Right lobe of liver (tissue), 6 donors: ENCODE measurements at regions not wholly inside any gene's neighbourhood (a gene's known extent, or its start where the extent isn't known, plus 50 kb on each side); places are given as distances from the start of the nearest gene placed in this dataset.
A peak's percentile ranks its signal among the peaks of the same experiment; 100 is the strongest.

ENCODE experiments used
- ATAC-seq, 4 donors: fragments of 200-7000 bp; cut with Tn5 transposase; one replicate each; pipeline ENCODE4 v1.9.1; 2020; ENCODE audit warnings: mild to moderate bottlenecking in 4 of 4, moderate library complexity in 4 of 4
- DNase-seq, 3 donors: peaks; one replicate each; pipeline ENCODE4 v3.0.0-alpha.2; 2020
- H3K27ac ChIP-seq, 3 donors: fragments of 200-600 bp; one replicate each; pipeline ENCODE4 v1.8.0; 2022
- H3K27me3 ChIP-seq, 2 donors: fragments of 200-600 bp; one replicate each; pipeline ENCODE4 v1.8.0; 2022
- H3K36me3 ChIP-seq, 4 donors: fragments of 200-600 bp; sonication (generic) in 1 of 4; one replicate each; pipeline versions ENCODE4 v1.5.1 to v1.8.0; 2017 to 2022; ENCODE audit warnings: control low read depth in 1 of 4
- H3K4me1 ChIP-seq, 4 donors: fragments of 200-600 bp; sonication (generic) in 1 of 4; one replicate each; pipeline versions ENCODE4 v1.5.1 to v1.8.0; 2017 to 2022; ENCODE audit warnings: control low read depth in 1 of 4
- H3K4me3 ChIP-seq, 3 donors: fragments of 200-600 bp; one replicate each; pipeline ENCODE4 v1.8.0; 2022
- H3K9me3 ChIP-seq, 4 donors: fragments of 200-600 bp; sonication (generic) in 1 of 4; one replicate each; pipeline versions ENCODE4 v1.5.1 to v1.8.0; 2017 to 2022; ENCODE audit warnings: control low read depth in 1 of 4
- POLR2A ChIP-seq: fragments of 450-650 bp; IDR thresholded peaks from one replicate; pipeline ENCODE4 v1.6.1; 2017; ENCODE audit warnings: antibody characterized with exemption, mild to moderate bottlenecking
- WGBS: methylation state at CpG from one replicate; pipeline ENCODE4 v1.1.6; 2018; ENCODE audit warnings: low coverage, low lambda C conversion rate; ENCODE audit not compliant: insufficient coverage; ENCODE audit errors: missing lambda C conversion rate; 5-methylcytosine and 5-hydroxymethylcytosine counted together
- intact Hi-C, 2 donors: fragments of 100-400 bp; cut with DNase I; formaldehyde crosslinking; loops; one replicate each; pipeline versions ENCODE4 v1.11.2 to v1.14.1; 2022
- TF ChIP-seq, protein P1 (sequence below), 4 donors: fragments of 200-600 bp in 3 of 4; fragments of 450-650 bp in 1 of 4; IDR thresholded peaks; one replicate each; pipeline versions ENCODE4 v1.5.1 to v1.8.0; 2016 to 2022; ENCODE audit warnings: antibody characterized with exemption in 4 of 4, mild to moderate bottlenecking in 2 of 4
- donor health status: DM: no; HTN: yes; CAD: no.
- donor health status: DM: no; HTN: no; CAD: no.
- donor health status: DM: no; HTN: no; CAD: no.
- donor health status: DM: no; HTN: yes; CAD: no.
- donor health status: DM: no; HTN: yes; CAD: no.

DNA sequence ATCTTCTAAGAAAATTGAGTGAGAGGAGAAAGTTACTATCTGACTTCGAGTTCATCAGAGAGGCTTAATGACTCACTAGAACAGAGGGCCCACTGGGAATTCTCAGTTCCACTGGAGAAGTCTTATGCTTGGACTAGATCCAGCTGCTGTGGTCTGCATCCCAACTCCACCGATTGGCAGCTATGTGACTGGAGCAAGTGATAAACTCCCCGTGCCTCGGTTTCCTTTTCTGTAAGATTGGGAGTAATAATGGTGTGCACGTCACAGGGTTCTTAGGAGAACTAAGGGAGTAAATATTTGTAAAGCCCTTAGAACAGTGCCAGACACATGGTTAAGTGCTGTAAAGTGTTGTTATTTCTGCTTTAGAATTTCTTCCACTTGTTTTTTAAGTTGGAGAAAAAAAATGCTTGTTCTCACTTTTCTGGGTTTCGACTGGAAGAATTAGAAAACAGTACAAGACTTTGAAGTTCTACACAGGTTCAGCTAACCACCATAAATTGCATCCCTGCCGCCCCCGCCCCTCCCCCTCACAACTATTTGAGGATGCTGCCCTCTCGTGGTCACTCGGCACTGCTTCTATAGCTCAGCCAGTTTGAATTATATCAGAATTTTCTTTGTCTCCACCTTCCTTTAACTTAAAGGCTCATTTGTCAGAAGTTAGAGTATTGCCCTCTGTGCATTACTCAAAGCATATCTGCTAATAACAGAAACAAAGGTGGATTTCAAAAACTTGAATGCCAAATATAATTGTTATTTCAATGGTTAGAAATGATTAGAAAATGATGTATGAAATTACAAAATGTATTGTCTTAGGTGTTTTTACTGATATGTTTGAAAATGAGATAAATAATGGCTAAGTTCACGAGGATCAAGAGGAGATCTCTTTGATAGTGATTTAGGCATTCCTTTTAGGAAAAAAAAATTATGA, 95.0 kb upstream of the IFNGR1 start:
- DNase-seq (peak; percentile 67 to 71 (median 67)), ATAC-seq (peak; percentile 87 to 94 (median 91))
- Histone ChIP-seq H3K27ac (no peak overlapping the region), H3K4me1 (peaks cover 0 to 13% (median 0%) of the 10 kb centered on the region in 4 donors), H3K36me3 (no peaks in the 10 kb centered on the region), H3K9me3 (no peaks in the 10 kb centered on the region), H3K4me3 (no peak overlapping the region), H3K27me3 (no peaks in the 10 kb centered on the region)
- 9% methylated on average over 11 of the region's 11 CpGs for WGBS
- TF ChIP-seq POLR2A, result no peak
- TF ChIP-seq, protein P1, sequence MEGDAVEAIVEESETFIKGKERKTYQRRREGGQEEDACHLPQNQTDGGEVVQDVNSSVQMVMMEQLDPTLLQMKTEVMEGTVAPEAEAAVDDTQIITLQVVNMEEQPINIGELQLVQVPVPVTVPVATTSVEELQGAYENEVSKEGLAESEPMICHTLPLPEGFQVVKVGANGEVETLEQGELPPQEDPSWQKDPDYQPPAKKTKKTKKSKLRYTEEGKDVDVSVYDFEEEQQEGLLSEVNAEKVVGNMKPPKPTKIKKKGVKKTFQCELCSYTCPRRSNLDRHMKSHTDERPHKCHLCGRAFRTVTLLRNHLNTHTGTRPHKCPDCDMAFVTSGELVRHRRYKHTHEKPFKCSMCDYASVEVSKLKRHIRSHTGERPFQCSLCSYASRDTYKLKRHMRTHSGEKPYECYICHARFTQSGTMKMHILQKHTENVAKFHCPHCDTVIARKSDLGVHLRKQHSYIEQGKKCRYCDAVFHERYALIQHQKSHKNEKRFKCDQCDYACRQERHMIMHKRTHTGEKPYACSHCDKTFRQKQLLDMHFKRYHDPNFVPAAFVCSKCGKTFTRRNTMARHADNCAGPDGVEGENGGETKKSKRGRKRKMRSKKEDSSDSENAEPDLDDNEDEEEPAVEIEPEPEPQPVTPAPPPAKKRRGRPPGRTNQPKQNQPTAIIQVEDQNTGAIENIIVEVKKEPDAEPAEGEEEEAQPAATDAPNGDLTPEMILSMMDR (IDR thresholded peaks at IDR 0.05), result peak; percentile 68 to 72 (median 71)
- intact Hi-C loops, result no loop called here

DNA sequence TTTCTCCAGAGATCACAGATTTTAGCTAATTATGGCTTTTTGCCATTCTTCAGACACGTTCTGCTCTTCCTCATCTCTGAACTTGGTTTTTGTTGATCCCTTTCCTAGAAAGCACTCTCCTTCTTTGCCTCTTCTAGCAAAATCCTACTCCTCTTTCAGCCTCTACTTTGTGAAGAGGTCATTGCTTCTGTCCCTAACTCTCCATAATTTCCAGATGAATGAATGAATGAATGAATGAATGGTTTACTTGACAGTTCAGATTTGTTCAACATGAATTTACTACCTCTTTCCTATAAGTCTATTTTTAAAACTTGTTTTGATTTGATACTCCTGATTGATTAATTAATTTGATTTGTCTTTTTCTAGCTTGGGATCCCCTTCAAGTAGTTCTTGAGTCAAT, 94.0 kb upstream of the IFNGR1 start:
- whole genome bisulfite sequencing, result 62% methylated on average over 1 of the region's 1 CpG
- Histone ChIP-seq H3K4me3 (no peak overlapping the region), H3K9me3 (no peaks in the 10 kb centered on the region), H3K27me3 (no peaks in the 10 kb centered on the region), H3K4me1 (peaks cover 0 to 13% (median 0%) of the 10 kb centered on the region in 4 donors), H3K36me3 (no peaks in the 10 kb centered on the region), H3K27ac (no peak overlapping the region)
- DNase-seq, result no peak
- intact Hi-C loops, result no loop called here
- TF ChIP-seq, protein P1 (IDR thresholded peaks at IDR 0.05), result no peak
- TF ChIP-seq POLR2A, result no peak
- no peak for ATAC-seq

DNA sequence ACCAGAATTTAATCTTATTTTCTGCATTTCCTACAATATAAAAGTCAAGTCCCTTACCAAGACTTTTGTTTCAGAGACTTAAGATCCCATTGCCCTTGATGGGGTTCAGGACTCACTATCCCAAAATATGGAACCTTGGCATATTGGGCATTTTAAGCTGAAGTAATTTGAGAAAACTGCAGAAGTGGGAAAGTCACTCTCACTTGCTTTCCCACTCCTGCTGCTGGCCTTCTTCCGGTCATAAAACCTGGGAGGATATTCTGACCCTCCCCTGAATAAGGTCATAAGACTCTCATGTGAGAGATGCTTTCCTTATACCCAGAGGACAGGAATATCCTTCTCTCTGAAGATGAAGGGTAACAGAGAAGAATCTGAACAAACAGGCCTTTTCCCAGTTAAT, 92.8 kb upstream of the IFNGR1 start:
- peaks cover 0 to 13% (median 0%) of the 10 kb centered on the region in 4 donors for H3K4me1 ChIP-seq
- H3K9me3 ChIP-seq, result no peaks in the 10 kb centered on the region
- DNase-seq, result no peak
- H3K27ac ChIP-seq, result no peak overlapping the region
- TF ChIP-seq, protein P1 (IDR thresholded peaks at IDR 0.05), result no peak
- TF ChIP-seq POLR2A, result no peak
- no peaks in the 10 kb centered on the region for H3K27me3 ChIP-seq
- no peak for ATAC-seq
- 78% methylated on average over 1 of the region's 1 CpG for WGBS
- H3K4me3 ChIP-seq, result no peak overlapping the region
- no peaks in the 10 kb centered on the region for H3K36me3 ChIP-seq
- intact Hi-C loops, result no loop called here

DNA sequence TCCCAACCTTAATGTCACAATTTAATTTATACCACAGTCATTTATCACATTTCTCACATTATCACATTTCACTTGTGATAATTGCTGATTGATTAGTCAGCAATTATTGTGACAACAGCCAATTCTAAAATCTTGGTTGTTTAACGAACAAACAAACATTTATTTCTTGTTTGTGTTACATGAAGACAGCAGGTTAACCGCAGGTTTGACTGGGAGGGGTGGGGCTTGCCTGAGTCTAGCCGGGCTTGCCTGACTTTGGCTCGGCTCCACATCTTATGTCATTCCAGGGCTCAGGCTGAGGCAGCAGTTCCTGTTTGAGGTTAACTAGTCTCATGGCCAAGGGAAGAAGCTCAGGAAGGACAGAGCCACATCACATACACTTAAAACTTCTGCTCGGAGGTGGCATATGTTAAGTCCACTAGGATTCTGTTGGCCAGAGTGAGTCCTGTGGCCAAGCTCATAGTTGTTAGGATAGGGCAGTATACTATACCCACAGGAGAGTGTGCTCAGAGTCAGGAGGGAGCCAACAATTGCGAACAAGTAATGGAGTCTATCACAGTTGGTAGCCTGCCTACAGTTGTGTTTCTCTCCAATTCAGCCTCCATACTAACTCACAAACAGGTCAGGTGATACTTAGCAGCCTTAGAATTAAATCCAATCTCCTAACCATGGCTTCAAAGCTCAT, 90.0 kb upstream of the IFNGR1 start:
- Histone ChIP-seq H3K4me3 (no peak overlapping the region), H3K9me3 (no peaks in the 10 kb centered on the region), H3K36me3 (no peaks in the 10 kb centered on the region), H3K27me3 (no peaks in the 10 kb centered on the region), H3K27ac (no peak overlapping the region), H3K4me1 (peaks cover 0 to 3% (median 0%) of the 10 kb centered on the region in 4 donors)
- no peak for TF ChIP-seq POLR2A
- TF ChIP-seq, protein P1 (IDR thresholded peaks at IDR 0.05), result no peak
- intact Hi-C loops, result no loop called here
- WGBS, result 5% methylated on average over 5 of the region's 6 CpGs
- ATAC-seq (peak; percentile 97 to 100 (median 98)), DNase-seq (peak; percentile 84 to 85 (median 85))
